ENCODE measurements at regions not wholly inside any gene's neighbourhood (a gene's known extent, or its start where the extent isn't known, plus 50 kb on each side); places are given as distances from the start of the nearest gene placed in this dataset.

DNA sequence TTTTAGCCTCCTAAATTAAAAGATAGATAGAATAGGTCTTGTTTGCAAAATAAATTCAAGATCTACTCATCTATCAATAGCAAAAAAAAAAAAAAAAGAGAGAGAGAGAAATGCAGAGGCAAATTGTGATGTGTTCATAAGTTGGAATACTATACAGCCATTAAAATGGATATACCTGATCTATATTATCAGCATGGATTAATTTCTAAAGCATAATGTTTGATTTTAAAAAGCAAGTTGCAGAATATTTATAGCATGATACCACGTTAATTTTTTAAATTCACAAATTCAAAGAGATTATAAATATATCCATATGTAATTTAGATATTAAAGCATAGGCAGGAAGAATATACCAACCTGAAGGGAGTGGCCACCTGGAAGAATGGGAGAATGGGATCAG, 114.9 kb upstream of the PTPRT start:
- DNase-seq: no peak

DNA sequence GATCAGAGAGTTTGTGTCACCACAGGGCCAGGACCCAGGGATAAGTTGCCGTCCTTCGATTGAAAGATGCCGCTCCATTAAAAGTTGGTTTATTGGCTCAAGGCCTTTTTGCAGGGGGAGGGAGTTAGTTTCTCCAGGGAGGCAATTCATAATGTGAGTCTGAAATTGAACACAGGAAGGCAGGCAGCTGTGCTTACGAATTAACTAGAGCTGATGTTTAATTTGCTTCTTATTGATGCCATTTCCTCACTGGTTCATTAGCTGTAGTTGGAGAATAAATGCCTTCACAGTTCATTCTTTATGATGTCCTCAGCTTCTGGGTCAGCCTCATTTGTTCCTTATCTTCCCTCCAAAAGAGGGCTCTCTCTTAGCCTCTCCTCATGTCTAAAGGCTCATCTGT, 113.2 kb upstream of the PTPRT start:
- no peak for DNase-seq

GRCh38 chr20:43300901-43301300, 111.2 kb upstream of the PTPRT start:
- DNase-seq: no peak

DNA sequence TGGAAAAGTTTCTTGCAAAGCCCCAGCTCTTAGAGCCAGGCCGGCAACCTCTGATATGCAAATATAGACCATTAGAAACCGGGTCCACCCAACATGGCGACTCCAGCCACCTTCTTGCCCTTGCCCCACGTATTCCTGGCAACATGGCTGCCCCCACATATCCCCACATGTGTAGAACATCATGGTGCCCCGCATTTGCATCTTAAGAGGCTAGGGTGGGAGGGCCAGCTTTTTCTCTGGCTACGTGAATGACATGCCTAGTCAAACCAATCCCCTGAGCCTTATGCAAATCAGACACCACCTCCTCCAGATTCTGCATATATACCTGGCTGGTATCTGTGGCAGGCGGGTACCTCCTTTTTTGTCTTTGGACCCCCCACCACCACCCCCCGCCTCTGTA, 106.1 kb upstream of the PTPRT start:
- no peak for DNase-seq

GRCh38 chr20:43295263-43295662, 105.6 kb upstream of the PTPRT start:
- no peak for DNase-seq

GRCh38 chr20:43294031-43294430, 104.3 kb upstream of the PTPRT start:
- no peak for DNase-seq

GRCh38 chr20:43293068-43293786, 103.5 kb upstream of the PTPRT start:
- no peak for DNase-seq

GRCh38 chr20:43292222-43292621, 102.5 kb upstream of the PTPRT start:
- no peak for DNase-seq

DNA sequence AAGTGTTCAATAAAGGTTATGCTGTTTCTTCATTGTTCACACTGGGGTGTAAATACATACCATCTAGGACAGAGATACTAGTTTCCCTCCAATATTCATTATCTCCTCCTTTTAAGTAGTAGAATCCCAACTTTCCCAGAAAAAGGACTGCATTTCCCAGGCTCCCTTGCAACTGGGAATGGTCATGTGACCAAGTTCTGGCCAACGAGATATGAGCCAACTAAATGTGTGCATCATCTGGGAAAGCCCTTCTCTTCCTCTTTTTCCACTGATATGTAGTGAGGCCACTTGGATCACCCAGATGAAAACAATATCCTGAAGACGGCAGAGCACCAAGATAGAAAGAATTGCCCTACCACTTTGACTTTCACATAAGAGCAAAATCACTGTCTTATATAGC, 97.9 kb upstream of the PTPRT start:
- DNase-seq: no peak

- DNase-seq: no peak
Observed at GRCh38 chr20:43285170-43285569, 95.5 kb upstream of the PTPRT start.

- no peak for DNase-seq
Observed at GRCh38 chr20:43284486-43284885, 94.8 kb upstream of the PTPRT start.

DNA sequence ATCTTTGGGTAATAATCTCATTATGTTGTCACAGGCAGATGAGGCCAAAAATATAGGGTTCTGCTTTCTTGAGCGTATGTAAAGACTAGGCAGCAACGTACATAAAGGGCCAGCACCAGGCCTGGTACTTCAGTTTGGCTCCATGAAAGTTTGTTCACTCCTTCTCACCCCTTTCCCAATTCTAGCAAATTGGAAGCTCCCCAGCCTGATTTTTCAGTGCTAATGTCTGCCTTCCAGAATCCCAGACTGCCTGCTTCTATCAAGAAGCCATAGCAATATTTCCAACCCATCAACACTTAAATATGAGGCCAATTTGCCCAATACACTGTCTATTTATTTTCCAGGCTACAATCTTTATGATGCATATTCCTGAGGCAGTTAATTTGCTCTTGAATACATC, 93.4 kb upstream of the PTPRT start:
- DNase-seq: no peak

GRCh38 chr20:43271980-43272379, 82.3 kb upstream of the PTPRT start:
- DNase-seq: no peak

DNA sequence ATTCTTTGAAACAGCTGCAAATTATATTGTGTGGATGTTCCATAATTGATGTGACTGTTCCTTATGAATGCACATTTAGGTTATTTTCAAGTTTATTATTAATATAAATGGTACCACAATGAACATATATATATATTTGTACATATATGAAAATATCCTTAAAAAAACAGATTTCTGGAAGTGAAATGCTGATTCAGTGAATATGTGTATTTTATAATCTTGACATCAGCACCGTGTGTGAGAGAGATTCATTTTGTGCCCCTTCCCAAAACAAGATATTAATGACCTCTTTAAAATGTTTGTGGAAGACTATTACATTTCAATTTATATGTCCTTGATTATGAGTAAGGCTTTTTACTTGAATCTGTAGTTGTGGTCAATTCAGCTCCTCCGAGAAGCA, 75.7 kb upstream of the PTPRT start:
- DNase-seq: no peak

GRCh38 chr20:43263226-43263625, 73.5 kb upstream of the PTPRT start:
- no peak for DNase-seq

GRCh38 chr20:43262341-43262740, 72.6 kb upstream of the PTPRT start:
- no peak for DNase-seq

DNA sequence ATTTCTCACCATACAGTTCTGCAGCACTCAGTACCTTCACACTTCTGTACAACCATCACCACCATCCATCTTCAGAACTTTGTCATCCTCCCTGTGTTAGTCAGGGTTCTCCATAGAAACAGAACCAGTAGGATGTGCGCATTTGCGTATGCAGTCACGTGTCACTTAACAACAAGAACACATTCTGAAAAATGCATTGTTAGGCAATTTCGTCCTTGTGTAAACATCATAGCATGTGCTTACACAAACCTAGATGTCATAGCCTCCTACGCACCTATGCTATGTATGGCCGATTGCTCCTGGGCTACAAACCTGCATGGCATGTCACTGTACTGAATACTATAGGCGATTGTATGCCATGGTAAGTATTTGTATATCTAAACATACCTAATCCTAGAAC, 66.2 kb upstream of the PTPRT start:
- DNase-seq: no peak

- DNase-seq: no peak
Observed at GRCh38 chr20:43252761-43253160, 63.1 kb upstream of the PTPRT start.

DNA sequence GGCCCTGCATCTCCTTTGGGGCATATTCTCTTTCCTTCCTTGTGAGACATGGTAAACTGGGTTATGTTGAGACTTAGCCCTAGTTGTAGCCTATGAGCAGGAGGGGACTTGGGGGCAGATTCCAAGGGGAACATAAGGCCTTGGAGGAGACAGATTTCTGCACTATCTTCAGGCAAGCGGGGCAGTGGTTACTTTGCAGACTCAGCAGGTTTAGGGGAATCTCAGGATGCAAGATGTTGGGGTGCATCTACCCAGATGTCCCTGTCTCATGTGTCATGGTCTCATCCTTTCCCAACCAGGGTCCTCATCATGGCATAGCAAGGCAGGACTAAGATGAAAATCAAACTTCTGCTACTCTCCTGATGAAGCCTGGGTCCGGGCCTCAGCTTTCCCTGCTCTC, 58.6 kb upstream of the PTPRT start:
- no peak for DNase-seq

- DNase-seq: no peak
Observed at GRCh38 chr20:43247361-43247760, 57.7 kb upstream of the PTPRT start.

GRCh38 chr20:43244647-43245046, 54.9 kb upstream of the PTPRT start:
- no peak for DNase-seq

- no peak for DNase-seq
Observed at GRCh38 chr20:43243672-43244269, 54.1 kb upstream of the PTPRT start.

DNA sequence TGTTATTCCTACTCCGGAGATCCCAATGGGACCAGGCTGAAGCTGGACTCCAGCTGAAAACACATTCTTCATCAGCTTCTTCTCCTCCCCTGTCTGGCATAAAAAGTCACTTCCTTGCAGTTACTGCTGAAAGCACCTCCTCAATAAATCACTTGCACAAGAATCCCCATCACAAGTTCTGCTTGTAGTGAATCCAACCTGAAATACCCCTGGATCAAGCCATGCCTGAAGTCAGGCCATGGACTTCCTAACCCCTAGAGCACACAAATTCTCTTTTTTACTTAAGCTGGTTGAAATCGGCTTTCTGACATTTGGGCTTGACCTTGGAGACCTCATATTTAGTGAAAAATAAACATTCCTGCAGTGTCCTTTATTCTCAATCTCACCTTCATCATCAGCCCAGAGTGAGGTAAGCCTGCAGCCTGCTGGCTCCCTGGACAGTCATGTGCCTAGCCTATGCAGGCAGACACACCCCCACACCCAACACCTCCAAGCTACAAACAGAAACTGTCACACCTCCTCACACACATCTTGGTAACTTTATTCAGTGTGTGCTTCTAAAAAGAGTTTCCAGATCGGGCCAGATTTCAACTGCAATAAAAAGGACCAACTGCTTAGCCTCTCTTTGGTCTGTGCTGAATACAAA, 51.5 kb upstream of the PTPRT start:
- DNase-seq: no peak
